HFFc6 (cell line): ENCODE measurements at regions not wholly inside any gene's neighbourhood (a gene's known extent, or its start where the extent isn't known, plus 50 kb on each side); places are given as distances from the start of the nearest gene placed in this dataset.

Experiments
- DNase-seq: peaks from one replicate; pipeline ENCODE4 v3.0.0-alpha.2; 2018
- H3K27ac Mint-ChIP-seq: 2 replicates; pipeline ENCODE4 v1.8.0; 2020; ENCODE audit warnings: mild to moderate bottlenecking, mixed read lengths
- H3K27me3 Mint-ChIP-seq: 2 replicates; pipeline ENCODE4 v1.8.0; 2021; ENCODE audit warnings: mild to moderate bottlenecking, moderate library complexity, mixed read lengths; ENCODE audit not compliant: insufficient read depth
- H3K36me3 Mint-ChIP-seq: 2 replicates; pipeline ENCODE4 v1.8.0; 2021; ENCODE audit warnings: low read depth, mixed read lengths
- H3K4me1 Mint-ChIP-seq: 2 replicates; pipeline ENCODE4 v1.8.0; 2020; ENCODE audit warnings: low read depth, mixed read lengths
- H3K4me3 Mint-ChIP-seq: 2 replicates; pipeline ENCODE4 v1.8.0; 2020; ENCODE audit warnings: mild to moderate bottlenecking, moderate library complexity, mixed read lengths
- H3K9me3 Mint-ChIP-seq: 2 replicates; pipeline ENCODE4 v1.8.0; 2020; ENCODE audit warnings: mild to moderate bottlenecking, mixed read lengths
- TF ChIP-seq, protein P1 (sequence below): fragments of 200-600 bp; sonication (generic); IDR thresholded peaks from 2 replicates; pipeline ENCODE4 v1.5.0; 2021; ENCODE audit warnings: antibody characterized with exemption, mild to moderate bottlenecking

DNA sequence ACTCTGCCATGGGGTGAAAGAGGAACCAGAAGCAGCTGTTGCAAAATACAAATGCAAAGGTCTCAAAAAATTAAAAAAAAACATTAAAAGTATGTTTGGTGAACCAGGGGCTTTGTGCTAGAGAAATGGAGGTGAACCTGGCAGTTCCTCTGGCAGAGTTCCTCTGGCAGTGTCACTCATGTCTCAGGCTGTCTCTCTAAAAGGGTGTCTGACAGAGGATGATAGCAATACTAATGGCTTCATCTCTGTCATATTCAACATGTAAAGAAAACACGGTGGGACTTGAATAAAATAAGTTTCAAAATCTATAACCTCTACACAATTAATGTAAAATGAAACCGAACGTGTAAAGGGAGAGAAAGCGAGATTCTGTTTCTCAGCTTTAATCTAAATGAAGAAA lies 375.7 kb upstream of the VWC2 start:
- Mint-ChIP-seq H3K36me3 (no peaks in the 10 kb centered on the region), H3K9me3 (peaks cover 37% of the 10 kb centered on the region), H3K4me1 (no peaks in the 10 kb centered on the region), H3K27me3 (no peaks in the 10 kb centered on the region), H3K27ac (no peak overlapping the region), H3K4me3 (no peak overlapping the region)
- DNase-seq, result no peak
- TF ChIP-seq, protein P1, sequence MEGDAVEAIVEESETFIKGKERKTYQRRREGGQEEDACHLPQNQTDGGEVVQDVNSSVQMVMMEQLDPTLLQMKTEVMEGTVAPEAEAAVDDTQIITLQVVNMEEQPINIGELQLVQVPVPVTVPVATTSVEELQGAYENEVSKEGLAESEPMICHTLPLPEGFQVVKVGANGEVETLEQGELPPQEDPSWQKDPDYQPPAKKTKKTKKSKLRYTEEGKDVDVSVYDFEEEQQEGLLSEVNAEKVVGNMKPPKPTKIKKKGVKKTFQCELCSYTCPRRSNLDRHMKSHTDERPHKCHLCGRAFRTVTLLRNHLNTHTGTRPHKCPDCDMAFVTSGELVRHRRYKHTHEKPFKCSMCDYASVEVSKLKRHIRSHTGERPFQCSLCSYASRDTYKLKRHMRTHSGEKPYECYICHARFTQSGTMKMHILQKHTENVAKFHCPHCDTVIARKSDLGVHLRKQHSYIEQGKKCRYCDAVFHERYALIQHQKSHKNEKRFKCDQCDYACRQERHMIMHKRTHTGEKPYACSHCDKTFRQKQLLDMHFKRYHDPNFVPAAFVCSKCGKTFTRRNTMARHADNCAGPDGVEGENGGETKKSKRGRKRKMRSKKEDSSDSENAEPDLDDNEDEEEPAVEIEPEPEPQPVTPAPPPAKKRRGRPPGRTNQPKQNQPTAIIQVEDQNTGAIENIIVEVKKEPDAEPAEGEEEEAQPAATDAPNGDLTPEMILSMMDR, result no peak

DNA sequence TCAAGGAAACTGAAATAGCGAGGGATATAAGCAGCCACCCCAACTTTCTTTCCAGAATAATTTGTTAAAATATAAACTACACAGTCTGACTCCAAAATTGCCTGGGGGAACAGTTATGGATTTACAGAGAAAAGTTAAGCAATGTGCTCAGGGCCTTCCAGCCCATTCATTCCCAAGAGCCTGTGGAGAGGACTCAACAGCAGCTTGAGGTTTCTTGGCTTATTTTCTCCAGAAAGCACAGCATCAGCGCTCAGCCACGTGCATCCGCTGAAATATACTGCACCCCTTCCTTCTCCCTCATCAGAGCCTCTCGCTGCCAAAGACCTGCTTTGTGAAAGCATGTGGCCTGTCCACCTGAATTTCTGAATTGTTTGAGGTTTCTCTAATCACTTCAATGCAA lies 375.2 kb upstream of the VWC2 start:
- TF ChIP-seq, protein P1, result no peak
- DNase-seq, result no peak
- peaks cover 37% of the 10 kb centered on the region for H3K9me3 Mint-ChIP-seq
- no peaks in the 10 kb centered on the region for H3K4me1 Mint-ChIP-seq
- H3K27me3 Mint-ChIP-seq, result no peaks in the 10 kb centered on the region
- no peaks in the 10 kb centered on the region for H3K36me3 Mint-ChIP-seq
- H3K4me3 Mint-ChIP-seq, result no peak overlapping the region
- no peak overlapping the region for H3K27ac Mint-ChIP-seq

DNA sequence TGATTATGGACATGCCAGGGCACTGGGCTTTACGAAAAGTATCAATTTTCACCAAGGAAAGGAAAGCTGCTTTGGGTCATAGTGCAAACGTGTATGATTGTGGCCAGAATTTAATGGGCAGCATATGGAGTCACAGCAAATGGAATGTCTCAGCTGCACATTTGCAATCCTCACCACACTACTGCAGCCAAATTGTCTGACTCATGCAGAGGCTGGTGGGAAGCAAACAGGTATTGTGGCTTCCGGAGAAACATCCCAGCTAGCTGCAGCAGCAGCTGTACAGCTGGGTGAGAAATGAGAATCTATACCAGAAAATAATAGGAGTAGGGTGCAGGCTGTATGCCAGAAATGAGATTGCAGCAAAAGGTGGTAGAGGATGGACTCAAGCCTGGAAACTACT lies 374.7 kb upstream of the VWC2 start:
- no peak for DNase-seq
- peaks cover 37% of the 10 kb centered on the region for H3K9me3 Mint-ChIP-seq
- no peaks in the 10 kb centered on the region for H3K27me3 Mint-ChIP-seq
- TF ChIP-seq, protein P1, result no peak
- H3K27ac Mint-ChIP-seq, result no peak overlapping the region
- no peaks in the 10 kb centered on the region for H3K4me1 Mint-ChIP-seq
- H3K4me3 Mint-ChIP-seq, result no peak overlapping the region
- no peaks in the 10 kb centered on the region for H3K36me3 Mint-ChIP-seq

DNA sequence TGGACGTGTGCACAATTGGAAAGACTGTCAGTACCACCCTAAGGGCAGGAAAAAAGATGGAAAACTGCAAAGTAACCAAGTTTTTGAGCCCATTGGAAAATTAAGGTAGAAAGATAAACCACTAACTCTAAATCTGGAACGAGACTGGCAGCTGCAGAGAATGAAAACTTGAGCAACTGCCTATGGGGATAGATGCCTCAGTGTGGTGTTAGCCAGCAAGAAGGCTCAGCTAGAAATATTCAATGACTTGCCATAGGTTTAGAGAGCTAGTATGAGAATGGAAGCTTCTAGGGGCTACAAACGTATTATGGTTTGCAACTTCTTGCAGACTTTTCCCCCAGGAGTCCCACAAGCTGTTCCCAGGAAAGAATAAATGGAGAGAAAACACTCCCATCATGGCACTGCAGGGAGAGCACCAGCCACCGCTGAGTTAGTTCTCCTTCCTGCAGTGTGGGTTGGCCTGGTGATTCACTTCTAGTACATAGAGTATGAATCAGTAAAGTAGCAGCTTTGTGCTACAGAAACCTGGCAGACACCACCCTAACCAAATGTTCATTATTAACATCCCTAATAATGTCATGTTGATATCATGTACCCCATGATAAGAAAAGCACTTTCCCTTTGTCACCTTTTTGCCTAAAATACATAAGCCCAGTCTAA lies 372.4 kb upstream of the VWC2 start:
- Mint-ChIP-seq H3K9me3 (peaks cover 32% of the 10 kb centered on the region), H3K36me3 (no peaks in the 10 kb centered on the region), H3K4me1 (no peaks in the 10 kb centered on the region), H3K27ac (no peak overlapping the region), H3K27me3 (no peaks in the 10 kb centered on the region), H3K4me3 (no peak overlapping the region)
- TF ChIP-seq, protein P1, result no peak
- DNase-seq, result no peak

DNA sequence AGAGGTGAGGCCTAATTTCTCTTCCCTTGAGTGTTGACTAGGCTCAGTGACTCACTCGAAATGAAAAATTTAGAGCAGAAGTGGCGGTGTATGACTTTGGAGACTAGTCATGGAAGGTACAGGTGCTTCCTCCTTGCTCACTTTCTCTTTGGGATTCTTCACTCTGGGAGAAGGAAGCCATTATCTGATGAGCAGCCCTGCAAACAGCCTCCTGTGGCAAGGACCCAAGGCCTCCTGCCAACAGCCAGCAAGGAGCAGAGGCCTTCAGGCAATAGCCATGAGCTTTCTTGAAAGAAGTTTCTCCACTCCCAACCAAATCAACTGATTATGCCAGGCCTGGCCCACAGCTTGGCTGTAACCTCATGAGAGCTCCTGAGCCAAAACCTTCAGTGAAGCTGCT lies 369.6 kb upstream of the VWC2 start:
- no peak for DNase-seq

More for the DNA sequence above, 369.6 kb upstream of the VWC2 start:
- TF ChIP-seq, protein P1, result no peak
- Mint-ChIP-seq H3K9me3 (peaks cover 16% of the 10 kb centered on the region), H3K4me3 (no peak overlapping the region), H3K27me3 (no peaks in the 10 kb centered on the region), H3K27ac (no peak overlapping the region), H3K4me1 (no peaks in the 10 kb centered on the region), H3K36me3 (no peaks in the 10 kb centered on the region)
